ENCODE measurements at regions not wholly inside any gene's neighbourhood (a gene's known extent, or its start where the extent isn't known, plus 50 kb on each side); places are given as distances from the start of the nearest gene placed in this dataset.

DNA sequence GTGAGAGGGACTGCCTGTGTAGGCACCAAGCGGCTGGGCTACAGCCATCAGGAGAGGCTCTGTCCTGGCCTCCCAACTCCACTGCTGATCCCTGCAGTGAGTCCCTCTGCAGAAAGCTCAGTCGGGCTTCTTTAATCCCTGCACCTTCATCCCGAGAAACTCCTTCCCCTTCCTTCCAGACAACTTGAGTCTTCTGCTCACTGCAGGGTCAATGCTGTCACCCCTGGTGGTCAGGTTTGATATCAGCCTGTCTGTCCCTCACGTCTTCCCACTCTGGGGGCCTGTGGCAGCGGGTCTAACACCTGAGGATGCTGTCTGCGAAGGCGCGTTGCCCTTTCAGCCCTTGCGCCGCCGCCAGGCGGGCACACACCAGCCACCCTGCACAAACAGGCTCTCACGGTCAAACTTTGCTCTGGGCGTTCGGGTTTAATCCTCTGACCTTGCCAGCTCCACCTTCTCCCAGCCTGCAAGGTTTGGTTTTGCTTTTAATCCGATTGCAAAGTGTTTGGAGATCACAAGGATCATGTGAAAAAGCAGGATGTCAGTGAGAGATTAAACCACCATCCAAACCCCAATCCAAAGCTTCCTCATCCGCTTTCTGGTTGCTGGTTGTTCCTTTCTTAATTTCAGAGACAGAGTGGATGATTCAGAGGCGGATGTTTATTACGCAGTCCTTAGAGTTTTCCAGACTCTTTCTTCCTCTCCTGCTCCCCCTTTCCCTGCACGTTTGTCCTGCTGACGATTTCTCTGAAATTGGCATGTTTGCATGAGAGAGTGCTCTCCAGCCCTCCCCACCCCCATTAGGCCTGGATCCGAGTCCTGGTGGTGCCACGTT, 74.8 kb upstream of the SLC34A2 start:
- intact Hi-C loops (cut with DNase I, micrococcal nuclease) = no loop called here
- Mint-ChIP-seq H3K36me3 (ENCODE audit: low read depth) (no peaks in the 10 kb centered on the region), H3K9me3 (no peaks in the 10 kb centered on the region), H3K27ac (no peak overlapping the region), H3K4me3 (no peak overlapping the region), H3K27me3 (peaks cover 10% of the 10 kb centered on the region), H3K4me1 (ENCODE audit: low read depth) (no peaks in the 10 kb centered on the region)
- no peaks in the 10 kb centered on the region for H3K36me3 ChIP-seq (ENCODE audit: insufficient read depth, low read length)
- no peak overlapping the region for H3K27ac ChIP-seq (ENCODE audit: low read depth in 1 of 2, low read length in 2 of 2)
- TF ChIP-seq, protein P1, sequence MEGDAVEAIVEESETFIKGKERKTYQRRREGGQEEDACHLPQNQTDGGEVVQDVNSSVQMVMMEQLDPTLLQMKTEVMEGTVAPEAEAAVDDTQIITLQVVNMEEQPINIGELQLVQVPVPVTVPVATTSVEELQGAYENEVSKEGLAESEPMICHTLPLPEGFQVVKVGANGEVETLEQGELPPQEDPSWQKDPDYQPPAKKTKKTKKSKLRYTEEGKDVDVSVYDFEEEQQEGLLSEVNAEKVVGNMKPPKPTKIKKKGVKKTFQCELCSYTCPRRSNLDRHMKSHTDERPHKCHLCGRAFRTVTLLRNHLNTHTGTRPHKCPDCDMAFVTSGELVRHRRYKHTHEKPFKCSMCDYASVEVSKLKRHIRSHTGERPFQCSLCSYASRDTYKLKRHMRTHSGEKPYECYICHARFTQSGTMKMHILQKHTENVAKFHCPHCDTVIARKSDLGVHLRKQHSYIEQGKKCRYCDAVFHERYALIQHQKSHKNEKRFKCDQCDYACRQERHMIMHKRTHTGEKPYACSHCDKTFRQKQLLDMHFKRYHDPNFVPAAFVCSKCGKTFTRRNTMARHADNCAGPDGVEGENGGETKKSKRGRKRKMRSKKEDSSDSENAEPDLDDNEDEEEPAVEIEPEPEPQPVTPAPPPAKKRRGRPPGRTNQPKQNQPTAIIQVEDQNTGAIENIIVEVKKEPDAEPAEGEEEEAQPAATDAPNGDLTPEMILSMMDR (IDR thresholded peaks at IDR 0.05) = no peak
- CTCF ChIA-PET = no interaction called here
- DNase-seq = no peak
- POLR2A ChIA-PET = no interaction called here
- no peaks in the 10 kb centered on the region for H3K27me3 ChIP-seq (ENCODE audit: control insufficient read depth in 1 of 2, insufficient read depth in 2 of 2, low read length in 2 of 2)
- H3K4me1 ChIP-seq (ENCODE audit: insufficient read depth, low read length) = no peaks in the 10 kb centered on the region
- H3K4me3 ChIP-seq (ENCODE audit: low read length) = no peak overlapping the region
- no peak for ATAC-seq (ENCODE audit: poor library complexity)
- H3K9me3 ChIP-seq (ENCODE audit: control insufficient read depth in 1 of 2, insufficient read depth in 1 of 2, low read length in 2 of 2) = no peaks in the 10 kb centered on the region

DNA sequence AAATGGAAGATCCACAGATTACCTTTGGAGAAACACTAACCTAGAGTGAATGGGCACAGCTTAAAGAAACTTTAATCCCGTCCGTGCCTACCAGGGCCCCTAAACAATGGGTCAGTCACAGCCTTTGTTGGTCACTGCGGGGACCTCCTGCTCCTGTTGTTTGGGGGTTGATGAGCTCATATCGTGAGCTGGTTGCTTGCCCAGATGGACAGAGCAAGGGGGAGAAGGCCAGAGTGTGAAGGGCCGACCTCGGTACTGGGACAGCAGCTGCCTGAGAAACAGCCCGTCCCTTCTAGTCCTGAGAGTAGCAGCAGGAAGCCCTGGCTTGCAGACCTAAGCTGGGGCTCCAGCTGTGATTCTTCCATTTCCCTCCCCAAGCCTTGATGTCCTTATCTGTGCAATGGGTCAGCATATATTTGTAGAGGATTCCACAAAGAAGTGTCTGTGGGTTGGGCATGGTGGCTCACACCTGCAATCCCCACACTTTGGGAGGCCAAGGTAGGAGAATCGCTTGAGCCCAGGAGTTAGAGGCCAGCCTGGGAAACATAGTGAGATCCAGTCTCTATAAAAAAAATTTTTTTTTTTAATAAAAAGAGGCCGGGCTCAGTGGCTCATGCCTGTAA, 69.6 kb upstream of the SLC34A2 start:
- no peaks in the 10 kb centered on the region for H3K9me3 Mint-ChIP-seq
- H3K27ac ChIP-seq (ENCODE audit: low read depth in 1 of 2, low read length in 2 of 2) = no peak overlapping the region
- ATAC-seq (ENCODE audit: poor library complexity) = no peak
- DNase-seq = no peak
- no peaks in the 10 kb centered on the region for H3K4me1 Mint-ChIP-seq (ENCODE audit: low read depth)
- TF ChIP-seq, protein P1 (IDR thresholded peaks at IDR 0.05) = no peak
- CTCF ChIA-PET = no interaction called here
- no peak overlapping the region for H3K4me3 ChIP-seq (ENCODE audit: low read length)
- H3K4me3 Mint-ChIP-seq = no peak overlapping the region
- H3K27me3 ChIP-seq (ENCODE audit: control insufficient read depth in 1 of 2, insufficient read depth in 2 of 2, low read length in 2 of 2) = no peaks in the 10 kb centered on the region
- H3K9me3 ChIP-seq (ENCODE audit: control insufficient read depth in 1 of 2, insufficient read depth in 1 of 2, low read length in 2 of 2) = peaks cover 0 to 3% of the 10 kb centered on the region in 2 experiments
- H3K36me3 ChIP-seq (ENCODE audit: insufficient read depth, low read length) = no peaks in the 10 kb centered on the region
- no peaks in the 10 kb centered on the region for H3K36me3 Mint-ChIP-seq (ENCODE audit: low read depth)
- peaks cover 8% of the 10 kb centered on the region for H3K27me3 Mint-ChIP-seq
- no peak overlapping the region for H3K27ac Mint-ChIP-seq
- intact Hi-C loops (cut with DNase I, micrococcal nuclease) = no loop called here
- no peaks in the 10 kb centered on the region for H3K4me1 ChIP-seq (ENCODE audit: insufficient read depth, low read length)
- POLR2A ChIA-PET = no interaction called here

DNA sequence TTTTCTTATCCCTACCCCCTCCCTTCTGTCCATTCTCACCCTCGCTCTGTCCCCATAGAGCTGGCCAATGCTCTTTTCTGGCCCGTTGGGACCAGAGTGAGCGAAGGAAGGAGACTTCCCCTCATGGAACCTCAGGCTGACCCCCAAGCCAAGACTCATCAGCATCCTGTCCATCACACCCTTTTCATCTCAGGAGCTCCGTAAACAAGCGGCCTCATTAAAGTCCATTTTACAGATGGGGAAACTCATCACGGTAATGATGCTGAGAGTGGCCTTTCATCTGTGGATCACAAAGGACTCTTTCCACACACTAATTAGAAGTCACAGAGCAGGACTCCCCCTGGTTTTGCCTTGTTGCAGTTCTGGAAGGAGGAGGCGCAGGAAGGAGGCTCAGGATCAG, 67.4 kb upstream of the SLC34A2 start:
- ChIA-PET CTCF (no interaction called here), POLR2A (no interaction called here)
- no peaks in the 10 kb centered on the region for H3K36me3 Mint-ChIP-seq (ENCODE audit: low read depth)
- Histone ChIP-seq H3K27me3 (ENCODE audit: control insufficient read depth in 1 of 2, insufficient read depth in 2 of 2, low read length in 2 of 2) (no peaks in the 10 kb centered on the region), H3K36me3 (ENCODE audit: insufficient read depth, low read length) (no peaks in the 10 kb centered on the region), H3K4me3 (ENCODE audit: low read length) (no peak overlapping the region), H3K9me3 (ENCODE audit: control insufficient read depth in 1 of 2, insufficient read depth in 1 of 2, low read length in 2 of 2) (peaks cover 0 to 3% of the 10 kb centered on the region in 2 experiments), H3K4me1 (ENCODE audit: insufficient read depth, low read length) (no peaks in the 10 kb centered on the region), H3K27ac (ENCODE audit: low read depth in 1 of 2, low read length in 2 of 2) (no peak overlapping the region)
- H3K9me3 Mint-ChIP-seq = no peaks in the 10 kb centered on the region
- H3K27ac Mint-ChIP-seq = no peak overlapping the region
- H3K27me3 Mint-ChIP-seq = peaks cover 5% of the 10 kb centered on the region
- ATAC-seq (ENCODE audit: poor library complexity) (no peak), DNase-seq (no peak)
- intact Hi-C loops (cut with DNase I, micrococcal nuclease) = no loop called here
- TF ChIP-seq, protein P1 (IDR thresholded peaks at IDR 0.05) = no peak
- no peak overlapping the region for H3K4me3 Mint-ChIP-seq
- no peaks in the 10 kb centered on the region for H3K4me1 Mint-ChIP-seq (ENCODE audit: low read depth)
